ENCODE measurements at regions not wholly inside any gene's neighbourhood (a gene's known extent, or its start where the extent isn't known, plus 50 kb on each side); places are given as distances from the start of the nearest gene placed in this dataset.

- no peak for TF ChIP-seq CTCF (IDR thresholded peaks at IDR 0.05; ENCODE audit: poor library complexity, severe bottlenecking)
- TF ChIP-seq EP300 (conservative IDR thresholded peaks at IDR 0.05; ENCODE audit: poor library complexity, severe bottlenecking): no peak
- TF ChIP-seq SMC3 (conservative IDR thresholded peaks at IDR 0.05; ENCODE audit: poor library complexity): no peak
- no peak for TF ChIP-seq MXI1 (conservative IDR thresholded peaks at IDR 0.05; ENCODE audit: poor library complexity, severe bottlenecking)
- TF ChIP-seq EZH2 (IDR thresholded peaks at IDR 0.05; ENCODE audit: borderline replicate concordance, insufficient read depth, low read length, poor library complexity, severe bottlenecking): no peak
- no peak for TF ChIP-seq REST (IDR thresholded peaks at IDR 0.05; ENCODE audit: borderline replicate concordance)
- TF ChIP-seq RAD21 (conservative IDR thresholded peaks at IDR 0.05): no peak
- TF ChIP-seq POLR2AphosphoS5 (IDR thresholded peaks at IDR 0.05): no peak
- TF ChIP-seq TAF1 (IDR thresholded peaks at IDR 0.05; ENCODE audit: low read depth): no peak
These were observed 837.6 kb upstream of the NXPH2 start for GRCh38 chr2:139617747-139618146.
